Neural progenitor cell (in vitro differentiated cells): ENCODE measurements at regions not wholly inside any gene's neighbourhood (a gene's known extent, or its start where the extent isn't known, plus 50 kb on each side); places are given as distances from the start of the nearest gene placed in this dataset.
"Not testable (repeated sequence)": the region's sequence is repeated elsewhere in the genome, so short reads cannot be mapped to it uniquely, and the experiment has no call there.

Source experiments
- DNase-seq: peaks from one replicate; pipeline ENCODE4 v3.0.0-alpha.2; 2016; ENCODE audit warnings: low spot score
- H2AFZ ChIP-seq: fragments of 200-600 bp; sonication (generic); replicated peaks from 2 replicates; pipeline ENCODE4 v1.6.1; 2016; ENCODE audit warnings: antibody characterized with exemption
- H3F3A ChIP-seq: fragments of 200-600 bp; sonication (generic); 2 replicates; pipeline ENCODE4 v1.6.1; 2016; ENCODE audit warnings: antibody characterized with exemption, low read depth
- H3K27ac ChIP-seq: fragments of 200-600 bp; sonication (generic); 2 replicates; pipeline ENCODE4 v1.5.1; 2016; ENCODE audit warnings: mild to moderate bottlenecking
- H3K27me3 ChIP-seq: fragments of 200-600 bp; sonication (generic); 2 replicates; pipeline ENCODE4 v1.6.1; 2016; ENCODE audit warnings: mild to moderate bottlenecking, moderate library complexity
- H3K36me3 ChIP-seq: fragments of 200-600 bp; sonication (generic); 2 replicates; pipeline ENCODE4 v1.5.1; 2016
- H3K4me1 ChIP-seq: fragments of 200-600 bp; sonication (generic); 2 replicates; pipeline ENCODE4 v1.6.1; 2016; ENCODE audit warnings: mixed run types
- H3K4me2 ChIP-seq: fragments of 200-600 bp; sonication (generic); 2 replicates; pipeline ENCODE4 v1.6.1; 2016
- H3K4me3 ChIP-seq: fragments of 200-600 bp; sonication (generic); 2 replicates; pipeline ENCODE4 v1.5.1; 2016
- H3K79me2 ChIP-seq: fragments of 200-600 bp; sonication (generic); 2 replicates; pipeline ENCODE4 v1.6.1; 2016; ENCODE audit warnings: low read depth
- H3K9ac ChIP-seq: fragments of 200-600 bp; sonication (generic); 2 replicates; pipeline ENCODE4 v1.6.1; 2016
- H3K9me3 ChIP-seq: fragments of 200-600 bp; sonication (generic); 2 replicates; pipeline ENCODE4 v1.5.1; 2016; ENCODE audit warnings: low read depth
- H4K20me1 ChIP-seq: fragments of 200-600 bp; sonication (generic); 2 replicates; pipeline ENCODE4 v1.6.1; 2016; ENCODE audit warnings: low read depth
- H3K27ac Mint-ChIP-seq: 3 replicates; pipeline ENCODE4 v1.8.0; 2021; ENCODE audit warnings: mixed read lengths
- H3K27me3 Mint-ChIP-seq: 2 replicates; pipeline ENCODE4 v1.8.0; 2022; ENCODE audit warnings: low read depth, mild to moderate bottlenecking, inconsistent platforms, moderate library complexity, mixed read lengths; ENCODE audit not compliant: insufficient read depth
- H3K36me3 Mint-ChIP-seq: 3 replicates; pipeline ENCODE4 v1.8.0; 2021; ENCODE audit warnings: mixed read lengths
- H3K4me1 Mint-ChIP-seq: 3 replicates; pipeline ENCODE4 v1.8.0; 2021; ENCODE audit warnings: mixed read lengths
- H3K4me3 Mint-ChIP-seq: 3 replicates; pipeline ENCODE4 v1.8.0; 2021; ENCODE audit warnings: mild to moderate bottlenecking, moderate library complexity, mixed read lengths
- H3K9me3 Mint-ChIP-seq: 3 replicates; pipeline ENCODE4 v1.8.0; 2020; ENCODE audit warnings: mixed read lengths
- CTCF ChIP-seq: fragments of 200-600 bp; sonication (generic); IDR thresholded peaks from 2 replicates; pipeline ENCODE4 v1.5.1; 2017; ENCODE audit warnings: antibody characterized with exemption, mild to moderate bottlenecking

GRCh38 chr21:7798446-7798845 is 2722.9 kb upstream of the TPTE start:
- DNase-seq, H3K4me3 Mint-ChIP-seq, H3K79me2 ChIP-seq, H3K4me3 ChIP-seq, H3K9me3 Mint-ChIP-seq, H3K4me1 ChIP-seq, H3K4me2 ChIP-seq, H3K36me3 Mint-ChIP-seq, H2AFZ ChIP-seq, H3K27ac ChIP-seq, H3K4me1 Mint-ChIP-seq, H3K9me3 ChIP-seq, H3K27me3 ChIP-seq, H3K27me3 Mint-ChIP-seq, H3F3A ChIP-seq, H4K20me1 ChIP-seq, H3K9ac ChIP-seq, H3K27ac Mint-ChIP-seq, H3K36me3 ChIP-seq: not testable (repeated sequence)
- TF ChIP-seq CTCF: peak; percentile 13

- H3K27me3 ChIP-seq, H3K27ac Mint-ChIP-seq, H4K20me1 ChIP-seq, H3K4me1 Mint-ChIP-seq, H3K9me3 Mint-ChIP-seq, H3K36me3 Mint-ChIP-seq, H3K4me3 ChIP-seq, H3K27ac ChIP-seq, H3K27me3 Mint-ChIP-seq, H2AFZ ChIP-seq, H3K9me3 ChIP-seq, H3K9ac ChIP-seq, H3K4me3 Mint-ChIP-seq, H3F3A ChIP-seq, H3K79me2 ChIP-seq, H3K4me2 ChIP-seq, H3K36me3 ChIP-seq, H3K4me1 ChIP-seq, DNase-seq: not testable (repeated sequence)
These were observed 2721.7 kb upstream of the TPTE start for GRCh38 chr21:7799697-7800096.

- not testable (repeated sequence) for H3K4me2 ChIP-seq, H3K4me1 ChIP-seq, H4K20me1 ChIP-seq, H3K27me3 Mint-ChIP-seq, H3K4me1 Mint-ChIP-seq, H3K9ac ChIP-seq, H3K4me3 ChIP-seq, H3K27ac ChIP-seq, H3K27ac Mint-ChIP-seq, H3K9me3 Mint-ChIP-seq, H2AFZ ChIP-seq, H3K36me3 Mint-ChIP-seq, H3K79me2 ChIP-seq, H3K4me3 Mint-ChIP-seq, H3F3A ChIP-seq, DNase-seq, H3K36me3 ChIP-seq, H3K9me3 ChIP-seq, H3K27me3 ChIP-seq
These were observed 2707.9 kb upstream of the TPTE start for GRCh38 chr21:7813475-7813874.

GRCh38 chr21:7817013-7817412 is 2704.4 kb upstream of the TPTE start:
- H2AFZ ChIP-seq, DNase-seq, H3K36me3 Mint-ChIP-seq, H3K4me3 ChIP-seq, H3K79me2 ChIP-seq, H3K9me3 ChIP-seq, H3K4me2 ChIP-seq, H3K27ac ChIP-seq, H3K9me3 Mint-ChIP-seq, H3K4me1 ChIP-seq, H4K20me1 ChIP-seq, H3F3A ChIP-seq, H3K36me3 ChIP-seq, H3K27ac Mint-ChIP-seq, H3K4me3 Mint-ChIP-seq, H3K9ac ChIP-seq, H3K27me3 ChIP-seq, H3K27me3 Mint-ChIP-seq, H3K4me1 Mint-ChIP-seq: not testable (repeated sequence)

- not testable (repeated sequence) for H3K27me3 ChIP-seq, H3K27ac ChIP-seq, H3K27me3 Mint-ChIP-seq, H3F3A ChIP-seq, H3K9me3 ChIP-seq, H3K4me1 ChIP-seq, H3K79me2 ChIP-seq, H3K27ac Mint-ChIP-seq, DNase-seq, H3K36me3 Mint-ChIP-seq, H3K9ac ChIP-seq, H3K9me3 Mint-ChIP-seq, H3K4me3 ChIP-seq, H4K20me1 ChIP-seq, H3K4me2 ChIP-seq, H3K4me3 Mint-ChIP-seq, H2AFZ ChIP-seq, H3K36me3 ChIP-seq, H3K4me1 Mint-ChIP-seq
These were observed 2702.1 kb upstream of the TPTE start for GRCh38 chr21:7819301-7819700.

GRCh38 chr21:7825627-7826026 is 2695.8 kb upstream of the TPTE start:
- not testable (repeated sequence) for H3K27me3 ChIP-seq, H3K4me3 ChIP-seq, H3K27ac ChIP-seq, H3K27ac Mint-ChIP-seq, H3K4me1 ChIP-seq, DNase-seq, H3K9me3 Mint-ChIP-seq, H2AFZ ChIP-seq, H3K79me2 ChIP-seq, H3K4me1 Mint-ChIP-seq, H3K4me2 ChIP-seq, H3K4me3 Mint-ChIP-seq, H3K9ac ChIP-seq, H3K36me3 Mint-ChIP-seq, H3K9me3 ChIP-seq, H3F3A ChIP-seq, H3K27me3 Mint-ChIP-seq, H3K36me3 ChIP-seq, H4K20me1 ChIP-seq

- not testable (repeated sequence) for H3K27me3 Mint-ChIP-seq, H3K4me3 ChIP-seq, H3K9ac ChIP-seq, H3K4me2 ChIP-seq, H3K79me2 ChIP-seq, H3K9me3 Mint-ChIP-seq, H2AFZ ChIP-seq, H3K4me1 ChIP-seq, H3K4me1 Mint-ChIP-seq, H3K27ac ChIP-seq, H4K20me1 ChIP-seq, H3K36me3 ChIP-seq, H3K27me3 ChIP-seq, H3K27ac Mint-ChIP-seq, DNase-seq, H3K9me3 ChIP-seq, H3F3A ChIP-seq, H3K4me3 Mint-ChIP-seq, H3K36me3 Mint-ChIP-seq
These were observed 2695.2 kb upstream of the TPTE start for GRCh38 chr21:7826174-7826573.

- not testable (repeated sequence) for H3K79me2 ChIP-seq, H3K9ac ChIP-seq, H2AFZ ChIP-seq, H3K36me3 Mint-ChIP-seq, H3K27ac ChIP-seq, H3K27me3 ChIP-seq, H3K4me1 ChIP-seq, H3K4me1 Mint-ChIP-seq, H3K4me2 ChIP-seq, H3F3A ChIP-seq, DNase-seq, H3K27ac Mint-ChIP-seq, H3K9me3 Mint-ChIP-seq, H3K4me3 Mint-ChIP-seq, H3K36me3 ChIP-seq, H3K27me3 Mint-ChIP-seq, H3K4me3 ChIP-seq, H4K20me1 ChIP-seq, H3K9me3 ChIP-seq
These were observed 2693.1 kb upstream of the TPTE start for GRCh38 chr21:7828260-7828659.
